ENCODE measurements at regions not wholly inside any gene's neighbourhood (a gene's known extent, or its start where the extent isn't known, plus 50 kb on each side); places are given as distances from the start of the nearest gene placed in this dataset.

DNA sequence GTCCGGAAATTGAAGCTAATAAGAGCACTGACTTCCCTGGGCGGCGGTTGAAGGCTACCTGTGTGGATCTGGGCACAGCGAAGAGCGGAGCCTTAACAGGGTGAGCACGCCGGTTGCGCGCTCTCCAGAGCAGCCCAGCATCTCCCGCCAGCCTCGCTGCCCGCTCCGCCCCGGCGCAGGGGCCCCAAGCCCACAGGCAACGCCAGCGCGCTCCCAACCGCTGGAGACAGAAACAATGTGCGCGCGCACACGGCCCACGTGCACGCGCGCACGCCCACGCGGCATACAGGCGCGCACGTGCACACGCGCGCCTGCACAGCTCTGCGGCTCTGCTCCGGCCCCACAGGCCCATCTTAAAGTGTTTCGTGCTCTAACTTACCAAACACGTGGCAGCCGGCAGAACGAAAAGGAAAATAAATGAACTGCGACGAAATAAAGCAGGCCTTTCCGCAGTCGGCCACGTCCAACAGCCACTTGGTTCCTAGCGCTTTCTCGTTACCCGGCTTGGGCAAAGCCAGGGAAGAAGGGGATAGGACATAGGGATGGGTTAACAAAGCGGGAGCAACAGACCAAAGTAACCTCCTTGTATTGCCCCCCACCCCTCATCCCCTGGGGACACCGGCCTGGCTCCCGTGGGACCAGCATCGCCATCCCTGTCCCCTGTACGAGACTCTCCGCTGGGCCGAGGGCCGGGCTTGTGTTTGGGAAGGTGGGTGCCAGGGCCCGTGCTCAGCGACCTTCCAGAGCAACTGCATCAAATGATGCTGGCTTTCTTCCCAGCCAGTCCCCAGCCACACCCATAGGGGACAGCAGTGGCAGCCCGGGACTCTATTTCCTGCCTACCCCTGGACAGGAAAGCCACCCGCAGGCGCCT is 203.7 kb downstream of the ABHD5 start:
- no peak for DNase-seq (ENCODE audit: low spot score)

DNA sequence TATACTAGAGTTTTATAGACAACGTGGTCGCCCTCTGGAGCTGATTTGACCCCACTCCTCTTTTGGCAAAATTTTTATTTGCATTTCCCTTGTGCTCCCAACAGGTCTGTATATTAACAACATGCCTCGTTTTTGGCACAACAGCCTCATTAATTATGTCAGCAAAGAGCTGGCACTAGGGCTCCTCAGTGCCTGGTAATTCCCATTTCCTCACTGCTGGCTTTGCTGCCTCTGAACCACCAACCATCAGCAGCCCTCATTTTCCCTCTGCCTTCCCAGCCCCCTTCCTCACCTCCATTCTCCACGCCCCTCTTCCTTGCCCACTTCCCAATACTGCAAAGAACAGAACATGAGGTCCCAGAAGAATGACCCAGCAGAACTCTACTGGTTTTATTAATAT is 204.8 kb downstream of the ABHD5 start:
- no peak for DNase-seq (ENCODE audit: low spot score)

DNA sequence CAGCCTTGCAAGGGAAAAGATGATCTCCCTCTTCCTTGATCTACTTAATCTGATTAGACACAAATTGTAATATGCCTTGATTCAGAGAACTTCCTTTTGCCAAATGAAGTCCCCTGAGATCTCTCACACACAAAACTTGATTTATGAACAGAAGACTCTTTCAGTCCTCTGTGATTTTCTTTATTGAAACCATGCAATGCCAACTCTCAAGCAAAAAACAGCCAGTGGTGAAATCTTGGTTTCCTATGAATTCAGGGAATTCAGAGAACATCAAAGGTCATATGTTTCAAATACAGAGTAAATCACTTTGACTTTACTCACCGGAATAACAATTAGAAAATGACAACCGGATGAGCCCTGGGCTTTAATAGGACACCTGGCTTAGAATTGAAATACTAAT is 211.7 kb downstream of the ABHD5 start:
- no peak for DNase-seq (ENCODE audit: low spot score)

- DNase-seq (ENCODE audit: low spot score), result no peak
These were observed 214.4 kb downstream of the ABHD5 start for GRCh38 chr3:43905157-43905556.

- DNase-seq (ENCODE audit: low spot score), result no peak
These were observed 216.2 kb downstream of the ABHD5 start for GRCh38 chr3:43906849-43907507.

GRCh38 chr3:43907508-43907858 is 216.7 kb downstream of the ABHD5 start:
- DNase-seq (ENCODE audit: low spot score), result no peak

- no peak for DNase-seq (ENCODE audit: low spot score)
These were observed 217.7 kb downstream of the ABHD5 start for GRCh38 chr3:43908456-43908855.

DNA sequence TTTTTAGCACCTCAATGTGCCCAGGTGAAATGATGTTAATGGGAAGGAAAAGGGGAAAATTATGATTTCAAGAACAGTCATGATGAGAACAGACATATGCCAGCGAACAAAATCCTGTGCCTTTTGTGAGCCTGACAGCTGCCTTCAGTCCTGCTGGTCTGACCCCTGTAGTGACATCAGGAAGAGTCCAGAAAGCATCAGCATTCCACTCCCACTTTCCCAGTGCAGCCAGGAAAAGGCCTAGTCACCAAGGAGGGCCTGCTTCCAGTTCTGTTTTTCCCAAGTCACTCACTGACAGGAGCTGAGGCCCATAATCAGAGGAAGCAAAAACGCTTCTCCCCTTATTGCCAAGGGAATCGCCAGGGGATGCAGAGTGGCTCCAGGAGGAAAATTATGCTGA is 218.4 kb downstream of the ABHD5 start:
- no peak for DNase-seq (ENCODE audit: low spot score)

- DNase-seq (ENCODE audit: low spot score), result no peak
These were observed 220.0 kb downstream of the ABHD5 start for GRCh38 chr3:43910750-43911149.

DNA sequence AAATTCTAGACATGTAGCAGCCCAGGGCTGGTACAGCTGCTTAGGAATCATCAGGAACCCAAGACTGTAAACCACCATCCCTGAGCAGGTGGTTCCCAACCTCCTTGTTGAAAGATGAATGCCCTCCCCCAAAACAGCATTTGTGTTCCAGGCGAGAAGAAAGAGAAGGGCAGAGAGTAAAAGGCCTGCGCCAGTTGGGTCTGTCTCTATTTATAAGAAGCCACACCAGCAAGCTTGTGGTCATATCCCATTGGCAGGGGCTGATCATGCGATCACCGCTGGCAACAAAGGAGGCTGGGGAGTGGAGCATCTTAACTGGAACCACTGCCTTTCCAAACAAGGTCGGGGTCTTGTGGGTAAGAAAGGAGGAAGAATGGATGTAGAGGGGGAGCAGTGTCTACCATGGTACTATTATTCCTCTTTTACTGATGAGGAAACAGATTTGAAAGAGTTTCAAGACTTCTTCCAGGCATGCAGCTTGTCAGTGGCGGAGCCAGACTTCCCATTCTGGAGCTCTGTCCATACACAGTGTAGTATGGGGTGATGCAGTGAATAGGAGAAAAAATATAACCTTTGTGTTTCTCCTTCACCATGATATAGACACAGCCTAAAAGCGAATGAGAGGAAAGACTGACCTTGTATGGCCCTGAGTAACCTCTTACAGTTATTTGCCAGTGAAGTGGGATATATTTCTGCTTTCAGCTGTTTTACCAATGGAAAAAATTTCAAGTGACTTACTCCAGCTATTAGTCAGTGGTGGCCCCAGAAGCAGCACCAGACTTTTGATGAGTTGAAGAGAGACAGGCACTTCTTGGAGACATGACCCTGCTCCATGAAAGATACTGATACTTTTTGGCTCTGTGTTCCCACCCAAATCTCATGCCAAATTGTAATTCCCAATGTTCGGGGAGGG is 222.6 kb downstream of the ABHD5 start:
- DNase-seq (ENCODE audit: low spot score), result no peak

GRCh38 chr3:43914269-43914668 is 223.5 kb downstream of the ABHD5 start:
- no peak for DNase-seq (ENCODE audit: low spot score)

GRCh38 chr3:43915546-43915945 is 224.8 kb downstream of the ABHD5 start:
- DNase-seq (ENCODE audit: low spot score), result no peak

GRCh38 chr3:43917361-43917760 is 226.6 kb downstream of the ABHD5 start:
- DNase-seq (ENCODE audit: low spot score), result no peak

DNA sequence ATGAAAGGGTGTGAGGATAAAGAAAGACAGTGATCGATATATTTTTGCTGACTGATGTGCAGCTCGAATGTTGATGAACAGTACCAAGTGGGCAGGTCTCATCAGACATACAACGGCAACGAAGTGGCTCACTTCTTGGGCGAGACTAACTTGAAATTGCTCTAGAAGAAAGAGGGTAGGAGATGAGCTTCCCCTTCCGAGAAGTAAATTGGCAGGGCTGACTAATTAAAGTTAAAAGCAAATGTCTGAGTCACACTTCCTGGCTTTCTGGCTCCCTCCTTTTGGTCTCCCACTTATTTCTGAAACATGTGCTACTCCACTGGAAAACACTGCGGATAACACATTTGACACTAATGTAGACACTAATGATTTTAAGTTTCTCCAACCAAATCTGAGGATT is 228.3 kb downstream of the ABHD5 start:
- no peak for DNase-seq (ENCODE audit: low spot score)

GRCh38 chr3:43921056-43921648 is 230.4 kb downstream of the ABHD5 start:
- DNase-seq (ENCODE audit: low spot score), result no peak

GRCh38 chr3:43922374-43922773 is 231.6 kb downstream of the ABHD5 start:
- DNase-seq (ENCODE audit: low spot score), result no peak

DNA sequence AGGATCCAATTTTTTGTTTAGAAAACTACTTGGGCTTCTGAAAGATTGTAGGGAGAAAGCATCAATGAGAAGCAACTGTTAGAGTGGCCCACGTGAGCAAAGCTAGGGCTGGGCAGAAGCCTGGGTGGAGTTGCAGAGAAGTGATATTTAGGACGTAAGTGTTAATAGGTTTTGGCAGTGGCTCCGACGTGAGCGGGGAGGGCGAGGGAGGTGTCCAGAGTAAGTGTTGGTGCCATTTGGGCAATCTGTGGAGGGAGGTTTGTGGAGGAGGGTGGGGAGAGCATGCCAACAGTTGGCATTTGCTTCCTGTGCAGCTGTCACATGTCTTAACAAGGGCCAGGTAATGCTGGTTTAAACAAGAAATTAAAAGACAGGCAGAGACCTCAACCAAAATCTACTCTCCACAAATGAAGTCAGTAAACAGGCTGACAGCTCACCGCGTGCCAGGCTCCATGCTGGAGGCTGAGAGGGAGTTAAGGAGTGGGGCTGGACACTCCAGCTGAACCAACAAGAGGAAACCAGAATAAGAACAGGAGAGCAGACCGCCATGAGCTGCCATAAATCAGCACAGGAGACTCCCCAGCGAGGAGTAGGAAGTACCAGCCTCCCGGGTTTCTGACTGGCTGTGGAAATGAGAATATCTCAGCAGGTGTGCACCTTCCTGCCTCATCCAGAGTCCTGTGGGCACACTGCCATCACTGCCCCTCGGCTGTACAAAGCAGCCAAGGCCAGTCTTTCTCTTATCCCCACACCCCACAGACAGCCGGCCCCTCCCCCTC is 232.6 kb downstream of the ABHD5 start:
- DNase-seq (ENCODE audit: low spot score), result no peak

GRCh38 chr3:43926055-43926454 is 235.3 kb downstream of the ABHD5 start:
- DNase-seq (ENCODE audit: low spot score), result no peak

DNA sequence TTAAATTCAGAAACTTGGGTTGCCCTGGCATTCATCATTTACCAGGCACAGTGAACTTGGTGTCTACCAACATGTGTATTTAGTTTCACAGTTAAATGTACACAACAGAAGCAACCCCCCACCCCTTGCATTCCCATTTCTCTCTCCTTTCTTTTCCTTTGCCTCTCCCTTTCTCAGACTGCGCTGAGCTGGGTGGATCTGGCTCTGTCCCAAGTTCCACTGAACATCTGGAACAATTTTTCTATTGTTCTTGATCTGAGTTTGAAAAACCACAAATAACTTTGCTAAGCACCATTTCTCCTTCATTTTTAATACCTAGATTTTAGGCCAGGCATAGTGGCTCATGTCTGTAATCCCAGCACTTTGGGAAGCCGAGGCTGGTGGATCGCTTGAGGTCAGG is 242.2 kb downstream of the ABHD5 start:
- DNase-seq (ENCODE audit: low spot score), result no peak

GRCh38 chr3:43948013-43948412 is 257.3 kb downstream of the ABHD5 start:
- DNase-seq (ENCODE audit: low spot score), result no peak

- no peak for DNase-seq (ENCODE audit: low spot score)
These were observed 258.9 kb downstream of the ABHD5 start for GRCh38 chr3:43949594-43949993.
